ENCODE measurements at regions not wholly inside any gene's neighbourhood (a gene's known extent, or its start where the extent isn't known, plus 50 kb on each side); places are given as distances from the start of the nearest gene placed in this dataset.

DNA sequence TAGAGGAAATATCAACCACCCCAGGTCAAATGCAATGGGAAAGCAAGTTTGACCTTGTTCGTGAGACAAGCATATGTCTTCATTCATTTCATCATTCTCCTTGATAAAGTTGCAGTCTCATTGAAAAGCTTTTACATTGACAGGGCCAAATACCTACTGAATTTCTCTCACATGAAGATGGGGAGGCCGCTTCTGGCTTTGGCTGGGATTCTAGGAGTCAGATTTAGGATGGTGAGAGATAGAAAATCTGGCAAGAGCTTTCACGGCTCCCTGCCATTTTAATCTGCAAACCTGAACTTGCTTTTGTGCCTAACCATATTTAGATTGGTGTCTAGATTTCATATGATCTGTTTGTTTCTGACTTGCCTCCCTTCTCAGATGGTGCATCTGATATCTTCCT lies 88.0 kb downstream of the TMEM100 start:
- Histone ChIP-seq H3K27me3 (ENCODE audit: insufficient read depth, low read depth, low read length) (no peaks in the 10 kb centered on the region), H2AFZ (ENCODE audit: low read depth, low read length) (no peak overlapping the region), H3K4me2 (ENCODE audit: low read length) (no peak overlapping the region), H3K9me2 (ENCODE audit: insufficient read depth, low read length) (no peaks in the 10 kb centered on the region), H3F3A (ENCODE audit: insufficient read depth, low read length, poor library complexity, severe bottlenecking) (no peaks in the 10 kb centered on the region), H3K79me2 (replicated peaks; ENCODE audit: insufficient read depth, low read length) (no peaks in the 10 kb centered on the region), H3K4me3 (ENCODE audit: low read length) (no peak overlapping the region), H3K27ac (ENCODE audit: low read length) (no peak overlapping the region), H4K20me1 (ENCODE audit: insufficient read depth) (no peaks in the 10 kb centered on the region), H3K9me3 (ENCODE audit: low read length) (no peaks in the 10 kb centered on the region), H3K36me3 (ENCODE audit: insufficient read depth, low read length) (no peaks in the 10 kb centered on the region), H3K9ac (ENCODE audit: low read length) (no peak overlapping the region)
- no peak for TF ChIP-seq EZH2 (IDR thresholded peaks at IDR 0.05; ENCODE audit: borderline replicate concordance, insufficient read depth, low read length, poor library complexity, severe bottlenecking)
- TF ChIP-seq, protein P1, sequence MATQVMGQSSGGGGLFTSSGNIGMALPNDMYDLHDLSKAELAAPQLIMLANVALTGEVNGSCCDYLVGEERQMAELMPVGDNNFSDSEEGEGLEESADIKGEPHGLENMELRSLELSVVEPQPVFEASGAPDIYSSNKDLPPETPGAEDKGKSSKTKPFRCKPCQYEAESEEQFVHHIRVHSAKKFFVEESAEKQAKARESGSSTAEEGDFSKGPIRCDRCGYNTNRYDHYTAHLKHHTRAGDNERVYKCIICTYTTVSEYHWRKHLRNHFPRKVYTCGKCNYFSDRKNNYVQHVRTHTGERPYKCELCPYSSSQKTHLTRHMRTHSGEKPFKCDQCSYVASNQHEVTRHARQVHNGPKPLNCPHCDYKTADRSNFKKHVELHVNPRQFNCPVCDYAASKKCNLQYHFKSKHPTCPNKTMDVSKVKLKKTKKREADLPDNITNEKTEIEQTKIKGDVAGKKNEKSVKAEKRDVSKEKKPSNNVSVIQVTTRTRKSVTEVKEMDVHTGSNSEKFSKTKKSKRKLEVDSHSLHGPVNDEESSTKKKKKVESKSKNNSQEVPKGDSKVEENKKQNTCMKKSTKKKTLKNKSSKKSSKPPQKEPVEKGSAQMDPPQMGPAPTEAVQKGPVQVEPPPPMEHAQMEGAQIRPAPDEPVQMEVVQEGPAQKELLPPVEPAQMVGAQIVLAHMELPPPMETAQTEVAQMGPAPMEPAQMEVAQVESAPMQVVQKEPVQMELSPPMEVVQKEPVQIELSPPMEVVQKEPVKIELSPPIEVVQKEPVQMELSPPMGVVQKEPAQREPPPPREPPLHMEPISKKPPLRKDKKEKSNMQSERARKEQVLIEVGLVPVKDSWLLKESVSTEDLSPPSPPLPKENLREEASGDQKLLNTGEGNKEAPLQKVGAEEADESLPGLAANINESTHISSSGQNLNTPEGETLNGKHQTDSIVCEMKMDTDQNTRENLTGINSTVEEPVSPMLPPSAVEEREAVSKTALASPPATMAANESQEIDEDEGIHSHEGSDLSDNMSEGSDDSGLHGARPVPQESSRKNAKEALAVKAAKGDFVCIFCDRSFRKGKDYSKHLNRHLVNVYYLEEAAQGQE (IDR thresholded peaks at IDR 0.05; ENCODE audit: borderline replicate concordance): no peak
- no peak for TF ChIP-seq TAF1 (IDR thresholded peaks at IDR 0.05; ENCODE audit: low read depth)
- no peak for TF ChIP-seq MXI1 (conservative IDR thresholded peaks at IDR 0.05; ENCODE audit: poor library complexity, severe bottlenecking)
- TF ChIP-seq RAD21 (conservative IDR thresholded peaks at IDR 0.05): no peak
- TF ChIP-seq, protein P2, sequence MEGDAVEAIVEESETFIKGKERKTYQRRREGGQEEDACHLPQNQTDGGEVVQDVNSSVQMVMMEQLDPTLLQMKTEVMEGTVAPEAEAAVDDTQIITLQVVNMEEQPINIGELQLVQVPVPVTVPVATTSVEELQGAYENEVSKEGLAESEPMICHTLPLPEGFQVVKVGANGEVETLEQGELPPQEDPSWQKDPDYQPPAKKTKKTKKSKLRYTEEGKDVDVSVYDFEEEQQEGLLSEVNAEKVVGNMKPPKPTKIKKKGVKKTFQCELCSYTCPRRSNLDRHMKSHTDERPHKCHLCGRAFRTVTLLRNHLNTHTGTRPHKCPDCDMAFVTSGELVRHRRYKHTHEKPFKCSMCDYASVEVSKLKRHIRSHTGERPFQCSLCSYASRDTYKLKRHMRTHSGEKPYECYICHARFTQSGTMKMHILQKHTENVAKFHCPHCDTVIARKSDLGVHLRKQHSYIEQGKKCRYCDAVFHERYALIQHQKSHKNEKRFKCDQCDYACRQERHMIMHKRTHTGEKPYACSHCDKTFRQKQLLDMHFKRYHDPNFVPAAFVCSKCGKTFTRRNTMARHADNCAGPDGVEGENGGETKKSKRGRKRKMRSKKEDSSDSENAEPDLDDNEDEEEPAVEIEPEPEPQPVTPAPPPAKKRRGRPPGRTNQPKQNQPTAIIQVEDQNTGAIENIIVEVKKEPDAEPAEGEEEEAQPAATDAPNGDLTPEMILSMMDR (IDR thresholded peaks at IDR 0.05; ENCODE audit: poor library complexity, severe bottlenecking): no peak
- TF ChIP-seq POLR2AphosphoS5 (IDR thresholded peaks at IDR 0.05): no peak
- no peak for TF ChIP-seq EP300 (conservative IDR thresholded peaks at IDR 0.05; ENCODE audit: poor library complexity, severe bottlenecking)
- no peak for TF ChIP-seq SMC3 (conservative IDR thresholded peaks at IDR 0.05; ENCODE audit: poor library complexity)

DNA sequence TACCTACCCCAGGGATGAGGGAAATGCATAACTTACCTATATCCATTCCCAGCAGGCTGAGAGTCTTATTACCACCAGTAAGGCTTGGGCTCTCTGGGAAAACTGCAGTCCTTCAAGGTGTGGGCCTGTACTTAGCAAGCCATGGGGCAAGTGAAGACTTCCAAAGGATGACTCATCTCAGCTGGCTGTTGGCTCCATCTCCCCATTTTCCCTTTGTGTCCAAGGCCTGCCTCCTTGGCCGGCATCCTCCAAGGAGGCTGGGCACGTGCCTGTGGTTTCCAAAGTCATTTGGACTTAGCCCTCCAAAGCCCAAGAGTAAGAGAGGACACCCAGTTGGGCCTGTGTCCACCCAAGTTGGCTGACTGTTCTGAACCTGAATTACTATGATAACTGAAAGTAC lies 89.8 kb downstream of the TMEM100 start:
- Histone ChIP-seq H3K79me2 (replicated peaks; ENCODE audit: insufficient read depth, low read length) (no peaks in the 10 kb centered on the region), H3K9me3 (ENCODE audit: low read length) (no peaks in the 10 kb centered on the region), H3F3A (ENCODE audit: insufficient read depth, low read length, poor library complexity, severe bottlenecking) (no peaks in the 10 kb centered on the region), H3K27me3 (ENCODE audit: insufficient read depth, low read depth, low read length) (no peaks in the 10 kb centered on the region), H3K36me3 (ENCODE audit: insufficient read depth, low read length) (no peaks in the 10 kb centered on the region), H3K4me2 (ENCODE audit: low read length) (no peak overlapping the region), H3K9ac (ENCODE audit: low read length) (no peak overlapping the region), H4K20me1 (ENCODE audit: insufficient read depth) (no peaks in the 10 kb centered on the region), H3K9me2 (ENCODE audit: insufficient read depth, low read length) (no peaks in the 10 kb centered on the region), H2AFZ (ENCODE audit: low read depth, low read length) (no peak overlapping the region), H3K27ac (ENCODE audit: low read length) (no peak overlapping the region), H3K4me3 (ENCODE audit: low read length) (no peak overlapping the region)
- TF ChIP-seq POLR2AphosphoS5 (IDR thresholded peaks at IDR 0.05): no peak
- TF ChIP-seq SMC3 (conservative IDR thresholded peaks at IDR 0.05; ENCODE audit: poor library complexity): no peak
- TF ChIP-seq RAD21 (conservative IDR thresholded peaks at IDR 0.05): no peak
- no peak for TF ChIP-seq EZH2 (IDR thresholded peaks at IDR 0.05; ENCODE audit: borderline replicate concordance, insufficient read depth, low read length, poor library complexity, severe bottlenecking)
- TF ChIP-seq, protein P1 (IDR thresholded peaks at IDR 0.05; ENCODE audit: borderline replicate concordance): no peak
- TF ChIP-seq, protein P2 (IDR thresholded peaks at IDR 0.05; ENCODE audit: poor library complexity, severe bottlenecking): no peak
- TF ChIP-seq EP300 (conservative IDR thresholded peaks at IDR 0.05; ENCODE audit: poor library complexity, severe bottlenecking): no peak
- TF ChIP-seq MXI1 (conservative IDR thresholded peaks at IDR 0.05; ENCODE audit: poor library complexity, severe bottlenecking): no peak
- TF ChIP-seq TAF1 (IDR thresholded peaks at IDR 0.05; ENCODE audit: low read depth): no peak

Measured in neural cell (in vitro differentiated cells).